ENCODE measurements at regions not wholly inside any gene's neighbourhood (a gene's known extent, or its start where the extent isn't known, plus 50 kb on each side); places are given as distances from the start of the nearest gene placed in this dataset.

DNA sequence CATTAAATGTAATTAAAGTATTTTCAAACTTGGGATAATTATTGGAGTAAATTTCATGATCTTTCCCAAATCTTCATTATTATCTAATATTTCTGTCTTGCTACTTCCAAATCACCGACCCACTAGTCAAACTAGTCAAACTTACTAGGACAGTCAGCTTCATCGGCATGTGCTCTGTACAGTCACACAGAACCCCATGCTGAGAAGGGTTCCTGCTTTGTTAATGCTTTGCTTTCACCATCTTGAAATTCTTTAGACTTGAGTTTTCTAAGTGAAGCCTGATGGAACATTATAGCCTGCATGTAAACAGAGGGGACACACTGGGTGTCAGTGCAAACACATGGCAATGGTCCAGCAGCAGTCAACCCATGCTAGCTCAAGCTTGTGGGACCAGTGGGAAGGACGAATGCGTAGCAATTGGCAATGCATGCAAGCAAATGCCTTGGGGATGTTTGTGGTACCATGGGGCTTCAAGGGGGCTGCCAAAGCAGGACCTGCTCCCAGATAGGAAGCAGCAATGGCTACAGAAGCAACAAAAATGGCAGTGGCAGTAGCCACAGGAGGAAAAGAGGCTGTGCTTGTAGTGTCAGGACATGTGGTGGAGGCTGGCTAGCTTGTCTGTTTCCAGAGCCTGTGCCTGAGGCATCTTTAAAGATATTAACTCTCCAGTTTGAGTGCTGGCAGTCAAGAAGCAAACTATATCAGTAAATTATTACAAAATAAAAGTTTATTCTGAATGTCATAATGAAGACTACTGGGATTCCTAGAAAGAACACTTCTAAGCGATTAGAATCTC, 441.1 kb upstream of the SEMA3D start:
- no peaks in the 10 kb centered on the region for H3K9me3 ChIP-seq (ENCODE audit: control insufficient read depth, insufficient read depth, low read length)
- no peak overlapping the region for H3K27ac ChIP-seq (ENCODE audit: low read depth, low read length)
- no peaks in the 10 kb centered on the region for H3K36me3 ChIP-seq (ENCODE audit: control insufficient read depth, insufficient read depth, low read length)
- no peak overlapping the region for H3K4me3 ChIP-seq (ENCODE audit: low read depth, low read length)
- WGBS (ENCODE audit: insufficient coverage) = 92% methylated on average over 4 of the region's 5 CpGs
- DNase-seq (ENCODE audit: low read depth in 4 of 6, low spot score in 6 of 6) = no peak
- H3K4me1 ChIP-seq (ENCODE audit: control insufficient read depth, insufficient read depth, low read length) = no peaks in the 10 kb centered on the region
- H3K27me3 ChIP-seq (ENCODE audit: control insufficient read depth, insufficient read depth, low read length) = no peaks in the 10 kb centered on the region

DNA sequence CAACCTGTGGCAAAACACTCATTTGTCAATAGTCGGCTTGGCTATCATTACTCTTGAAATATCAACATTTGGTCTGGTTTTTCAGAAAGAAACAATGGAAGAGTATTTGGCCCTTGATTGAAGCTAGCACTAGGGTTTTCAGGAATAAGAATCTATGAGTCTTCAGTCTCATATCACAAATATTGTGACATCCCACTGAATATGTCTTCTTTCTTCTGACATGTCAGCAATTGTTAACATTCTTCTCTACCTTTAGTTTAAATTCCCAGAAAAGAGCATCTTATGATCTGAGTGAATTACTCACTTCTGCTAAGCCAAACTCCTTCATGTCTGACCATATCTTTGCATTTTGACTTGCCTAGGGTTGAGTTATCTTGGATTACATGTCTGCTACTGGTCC, 435.2 kb upstream of the SEMA3D start:
- no CpG with 5 or more reads among the region's 1 CpG for WGBS (ENCODE audit: insufficient coverage)
- H3K27ac ChIP-seq (ENCODE audit: low read depth, low read length) = no peak overlapping the region

GRCh38 chr7:85620936-85621685, 434.3 kb upstream of the SEMA3D start:
- no peaks in the 10 kb centered on the region for H3K27me3 ChIP-seq (ENCODE audit: control insufficient read depth, insufficient read depth, low read length)
- no CpG with 5 or more reads among the region's 3 CpGs for WGBS (ENCODE audit: insufficient coverage)
- H3K36me3 ChIP-seq (ENCODE audit: control insufficient read depth, insufficient read depth, low read length) = no peaks in the 10 kb centered on the region
- H3K4me3 ChIP-seq (ENCODE audit: low read depth, low read length) = no peak overlapping the region
- H3K27ac ChIP-seq (ENCODE audit: low read depth, low read length) = no peak overlapping the region
- no peaks in the 10 kb centered on the region for H3K4me1 ChIP-seq (ENCODE audit: control insufficient read depth, insufficient read depth, low read length)
- no peaks in the 10 kb centered on the region for H3K9me3 ChIP-seq (ENCODE audit: control insufficient read depth, insufficient read depth, low read length)
- no peak for DNase-seq (ENCODE audit: low read depth in 4 of 6, low spot score in 6 of 6)

More for the DNA sequence above, 435.2 kb upstream of the SEMA3D start:
- H3K36me3 ChIP-seq (ENCODE audit: control insufficient read depth, insufficient read depth, low read length) = no peaks in the 10 kb centered on the region
- DNase-seq (ENCODE audit: low read depth in 4 of 6, low spot score in 6 of 6) = no peak
- H3K27me3 ChIP-seq (ENCODE audit: control insufficient read depth, insufficient read depth, low read length) = no peaks in the 10 kb centered on the region
- H3K4me3 ChIP-seq (ENCODE audit: low read depth, low read length) = no peak overlapping the region
- no peaks in the 10 kb centered on the region for H3K4me1 ChIP-seq (ENCODE audit: control insufficient read depth, insufficient read depth, low read length)
- H3K9me3 ChIP-seq (ENCODE audit: control insufficient read depth, insufficient read depth, low read length) = no peaks in the 10 kb centered on the region

- no CpG with 5 or more reads among the region's 1 CpG for WGBS (ENCODE audit: insufficient coverage)
- no peaks in the 10 kb centered on the region for H3K36me3 ChIP-seq (ENCODE audit: control insufficient read depth, insufficient read depth, low read length)
- peaks cover 4% of the 10 kb centered on the region for H3K9me3 ChIP-seq (ENCODE audit: control insufficient read depth, insufficient read depth, low read length)
- H3K27ac ChIP-seq (ENCODE audit: low read depth, low read length) = no peak overlapping the region
- H3K27me3 ChIP-seq (ENCODE audit: control insufficient read depth, insufficient read depth, low read length) = no peaks in the 10 kb centered on the region
- DNase-seq (ENCODE audit: low read depth in 4 of 6, low spot score in 6 of 6) = no peak
- H3K4me3 ChIP-seq (ENCODE audit: low read depth, low read length) = no peak overlapping the region
- H3K4me1 ChIP-seq (ENCODE audit: control insufficient read depth, insufficient read depth, low read length) = no peaks in the 10 kb centered on the region
Observed at GRCh38 chr7:85619236-85619635, 432.4 kb upstream of the SEMA3D start.

DNA sequence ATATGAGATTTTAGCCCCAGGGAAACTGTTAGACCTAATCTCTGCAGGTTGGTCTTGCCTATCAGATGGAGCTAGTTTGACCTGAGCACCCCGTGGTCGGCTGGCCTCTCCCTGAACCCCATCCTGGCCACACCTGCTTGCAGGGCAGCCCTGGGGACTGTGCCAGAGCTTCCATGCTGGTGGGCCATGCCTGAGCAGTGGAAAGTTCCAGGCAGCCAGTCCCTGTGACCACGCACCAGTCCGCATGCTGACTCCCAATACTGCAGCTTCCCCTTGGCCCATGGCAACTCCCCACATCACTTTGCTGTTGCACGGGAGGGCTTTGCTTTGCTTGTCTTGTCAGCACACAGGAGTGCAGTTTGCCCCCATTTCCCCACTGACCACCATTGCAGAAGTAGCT, 427.8 kb upstream of the SEMA3D start:
- Histone ChIP-seq H3K4me3 (ENCODE audit: low read depth, low read length) (no peak overlapping the region), H3K4me1 (ENCODE audit: control insufficient read depth, insufficient read depth, low read length) (no peaks in the 10 kb centered on the region), H3K9me3 (ENCODE audit: control insufficient read depth, insufficient read depth, low read length) (peaks cover 4% of the 10 kb centered on the region), H3K36me3 (ENCODE audit: control insufficient read depth, insufficient read depth, low read length) (no peaks in the 10 kb centered on the region), H3K27ac (ENCODE audit: low read depth, low read length) (no peak overlapping the region), H3K27me3 (ENCODE audit: control insufficient read depth, insufficient read depth, low read length) (no peaks in the 10 kb centered on the region)
- DNase-seq (ENCODE audit: low read depth in 4 of 6, low spot score in 6 of 6) = no peak
- 90% methylated on average over 5 of the region's 5 CpGs for WGBS (ENCODE audit: insufficient coverage)

DNA sequence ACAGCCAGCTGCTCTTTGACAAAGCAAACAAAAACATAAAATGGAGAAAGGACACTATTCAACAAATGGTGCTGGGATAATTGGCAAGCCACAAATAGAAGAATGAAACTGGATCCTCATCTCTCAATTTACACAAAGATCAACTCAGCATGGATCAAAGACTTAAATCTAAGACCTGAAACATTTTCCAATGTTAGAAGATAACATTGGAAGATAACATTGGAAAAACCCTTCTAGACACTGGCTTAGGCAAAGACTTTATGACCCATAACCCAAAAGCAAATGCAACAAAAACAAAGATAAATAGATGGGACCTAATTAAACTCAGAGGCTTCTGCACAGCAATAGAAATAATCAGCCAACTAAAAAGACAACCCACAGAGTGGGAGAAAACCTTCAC, 425.7 kb upstream of the SEMA3D start:
- peaks cover 4% of the 10 kb centered on the region for H3K9me3 ChIP-seq (ENCODE audit: control insufficient read depth, insufficient read depth, low read length)
- no peak overlapping the region for H3K4me3 ChIP-seq (ENCODE audit: low read depth, low read length)
- no peaks in the 10 kb centered on the region for H3K36me3 ChIP-seq (ENCODE audit: control insufficient read depth, insufficient read depth, low read length)
- no peaks in the 10 kb centered on the region for H3K4me1 ChIP-seq (ENCODE audit: control insufficient read depth, insufficient read depth, low read length)
- no peaks in the 10 kb centered on the region for H3K27me3 ChIP-seq (ENCODE audit: control insufficient read depth, insufficient read depth, low read length)
- no peak for DNase-seq (ENCODE audit: low read depth in 4 of 6, low spot score in 6 of 6)
- no peak overlapping the region for H3K27ac ChIP-seq (ENCODE audit: low read depth, low read length)

GRCh38 chr7:85608804-85609203, 421.9 kb upstream of the SEMA3D start:
- Histone ChIP-seq H3K4me3 (ENCODE audit: low read depth, low read length) (no peak overlapping the region), H3K9me3 (ENCODE audit: control insufficient read depth, insufficient read depth, low read length) (no peaks in the 10 kb centered on the region), H3K27me3 (ENCODE audit: control insufficient read depth, insufficient read depth, low read length) (no peaks in the 10 kb centered on the region), H3K27ac (ENCODE audit: low read depth, low read length) (no peak overlapping the region), H3K36me3 (ENCODE audit: control insufficient read depth, insufficient read depth, low read length) (no peaks in the 10 kb centered on the region), H3K4me1 (ENCODE audit: control insufficient read depth, insufficient read depth, low read length) (no peaks in the 10 kb centered on the region)
- DNase-seq (ENCODE audit: low read depth in 4 of 6, low spot score in 6 of 6) = no peak

- H3K27me3 ChIP-seq (ENCODE audit: control insufficient read depth, insufficient read depth, low read length) = no peaks in the 10 kb centered on the region
- H3K4me3 ChIP-seq (ENCODE audit: low read depth, low read length) = no peak overlapping the region
- no CpG with 5 or more reads among the region's 2 CpGs for WGBS (ENCODE audit: insufficient coverage)
- no peak overlapping the region for H3K27ac ChIP-seq (ENCODE audit: low read depth, low read length)
- no peaks in the 10 kb centered on the region for H3K9me3 ChIP-seq (ENCODE audit: control insufficient read depth, insufficient read depth, low read length)
- DNase-seq (ENCODE audit: low read depth in 4 of 6, low spot score in 6 of 6) = peak in 1 of 6 donors; percentile 14
- no peaks in the 10 kb centered on the region for H3K4me1 ChIP-seq (ENCODE audit: control insufficient read depth, insufficient read depth, low read length)
- no peaks in the 10 kb centered on the region for H3K36me3 ChIP-seq (ENCODE audit: control insufficient read depth, insufficient read depth, low read length)
Observed at GRCh38 chr7:85602196-85602595, 415.3 kb upstream of the SEMA3D start.

- H3K27ac ChIP-seq (ENCODE audit: low read depth, low read length) = peak overlapping the region; percentile 70
- H3K27me3 ChIP-seq (ENCODE audit: control insufficient read depth, insufficient read depth, low read length) = no peaks in the 10 kb centered on the region
- peak in 2 of 6 donors; percentile 48 to 63 for DNase-seq (ENCODE audit: low read depth in 4 of 6, low spot score in 6 of 6)
- no peaks in the 10 kb centered on the region for H3K4me1 ChIP-seq (ENCODE audit: control insufficient read depth, insufficient read depth, low read length)
- no peaks in the 10 kb centered on the region for H3K36me3 ChIP-seq (ENCODE audit: control insufficient read depth, insufficient read depth, low read length)
- 8% methylated on average over 3 of the region's 3 CpGs for WGBS (ENCODE audit: insufficient coverage)
- no peaks in the 10 kb centered on the region for H3K9me3 ChIP-seq (ENCODE audit: control insufficient read depth, insufficient read depth, low read length)
- H3K4me3 ChIP-seq (ENCODE audit: low read depth, low read length) = no peak overlapping the region
Observed at GRCh38 chr7:85600395-85600794, 413.5 kb upstream of the SEMA3D start.

GRCh38 chr7:85596827-85597226, 410.0 kb upstream of the SEMA3D start:
- DNase-seq (ENCODE audit: low read depth in 4 of 6, low spot score in 6 of 6) = peak in 1 of 6 donors; percentile 60

More at GRCh38 chr7:85596827-85597226, 410.0 kb upstream of the SEMA3D start:
- no CpG with 5 or more reads among the region's 2 CpGs for WGBS (ENCODE audit: insufficient coverage)
- Histone ChIP-seq H3K4me1 (ENCODE audit: control insufficient read depth, insufficient read depth, low read length) (no peaks in the 10 kb centered on the region), H3K27me3 (ENCODE audit: control insufficient read depth, insufficient read depth, low read length) (no peaks in the 10 kb centered on the region), H3K27ac (ENCODE audit: low read depth, low read length) (no peak overlapping the region), H3K9me3 (ENCODE audit: control insufficient read depth, insufficient read depth, low read length) (no peaks in the 10 kb centered on the region), H3K4me3 (ENCODE audit: low read depth, low read length) (no peak overlapping the region), H3K36me3 (ENCODE audit: control insufficient read depth, insufficient read depth, low read length) (no peaks in the 10 kb centered on the region)

Data from spinal cord (tissue), 9 donors.